ENCODE measurements at regions not wholly inside any gene's neighbourhood (a gene's known extent, or its start where the extent isn't known, plus 50 kb on each side); places are given as distances from the start of the nearest gene placed in this dataset.

GRCh38 chr13:67308004-67308772 is 78.1 kb upstream of the PCDH9 start (continued):
- TF ChIP-seq CHD7 (IDR thresholded peaks at IDR 0.05; ENCODE audit: insufficient replicate concordance, low read length) (no peak), SIN3A (conservative IDR thresholded peaks at IDR 0.05 in 1 of 2, IDR thresholded peaks at IDR 0.05 in 1 of 2; ENCODE audit: low read depth in 1 of 2, low read length in 2 of 2) (no peak), JUN (IDR thresholded peaks at IDR 0.05; ENCODE audit: low read depth, low read length) (no peak)

Data from H1 (cell line).